PC-3 (cell line): ENCODE measurements at regions not wholly inside any gene's neighbourhood (a gene's known extent, or its start where the extent isn't known, plus 50 kb on each side); places are given as distances from the start of the nearest gene placed in this dataset.
"Not testable (repeated sequence)": the region's sequence is repeated elsewhere in the genome, so short reads cannot be mapped to it uniquely, and the experiment has no call there.

Source experiments
- ATAC-seq: fragments of 200-7000 bp; cut with Tn5 transposase; 2 replicates; pipeline ENCODE4 v1.9.1; 2020; ENCODE audit warnings: mild to moderate bottlenecking, moderate library complexity
- BruUV-seq: library from RNA; stranded (reverse); fragments of 400-500 nt; replicated peaks from 2 replicates; lab custom pipeline; 2021; lab: Mats Ljungman, UMichigan
- CTCF ChIA-PET: fragments of 300-600 bp; sonication (Branson Sonifier 250); formaldehyde crosslinking; loops from one replicate; lab custom pipeline; 2022; ENCODE audit warnings: antibody characterized with exemption; lab: Charles Lee
- POLR2A ChIA-PET: fragments of 300-600 bp; sonication (Branson Sonifier 250); formaldehyde crosslinking; loops from one replicate; lab custom pipeline; 2022; ENCODE audit warnings: antibody characterized with exemption; ENCODE audit not compliant: unreplicated experiment; lab: Charles Lee
- DNase-seq: peaks from one replicate; pipeline ENCODE4 v3.0.0-alpha.2; 2015
- H2AFZ ChIP-seq: fragments of 300-600 bp; sonication (generic); 2 replicates; pipeline ENCODE4 v1.6.0; 2016; ENCODE audit warnings: antibody characterized with exemption, low read length
- H3F3A ChIP-seq: fragments of 300-600 bp; sonication (generic); one replicate; pipeline ENCODE4 v1.6.0; 2017; ENCODE audit warnings: antibody characterized with exemption, low read length, control low read depth, mild to moderate bottlenecking; ENCODE audit not compliant: unreplicated experiment
- H3K27ac ChIP-seq: fragments of 300-600 bp; sonication (generic); 2 replicates; pipeline ENCODE4 v1.5.1; 2016; ENCODE audit warnings: mild to moderate bottlenecking, low read length
- H3K27me3 ChIP-seq: fragments of 300-600 bp; sonication (generic); 2 replicates; pipeline ENCODE4 v1.6.1; 2016; ENCODE audit warnings: low read length, mixed read lengths
- H3K36me3 ChIP-seq: fragments of 300-600 bp; sonication (generic); 2 replicates; pipeline ENCODE4 v1.6.1; 2016; ENCODE audit warnings: low read depth, mixed run types, low read length, mixed read lengths
- H3K4me1 ChIP-seq: fragments of 300-600 bp; sonication (generic); 2 replicates; pipeline ENCODE4 v1.5.1; 2016; ENCODE audit warnings: low read length; ENCODE audit not compliant: insufficient read depth
- H3K4me2 ChIP-seq: fragments of 300-600 bp; sonication (generic); 2 replicates; pipeline ENCODE4 v1.6.0; 2016; ENCODE audit warnings: low read length
- H3K4me3 ChIP-seq: fragments of 300-600 bp; sonication (generic); 2 replicates; pipeline ENCODE4 v1.5.1; 2016; ENCODE audit warnings: mild to moderate bottlenecking, low read length, mixed read lengths
- H3K79me2 ChIP-seq: fragments of 300-600 bp; sonication (generic); 2 replicates; pipeline ENCODE4 v1.6.1; 2017; ENCODE audit warnings: low read length, mixed read lengths
- H3K9ac ChIP-seq: fragments of 300-600 bp; sonication (generic); 2 replicates; pipeline ENCODE4 v1.6.0; 2016; ENCODE audit warnings: mild to moderate bottlenecking, low read length
- H3K9me2 ChIP-seq: fragments of 300-600 bp; sonication (generic); replicated peaks from 2 replicates; pipeline ENCODE4 v1.6.1; 2016; ENCODE audit warnings: mixed run types, low read length, mixed read lengths
- H3K9me3 ChIP-seq: fragments of 300-600 bp; sonication (generic); 2 replicates; pipeline ENCODE4 v1.6.1; 2016; ENCODE audit warnings: low read length, mixed read lengths
- H4K20me1 ChIP-seq: fragments of 300-600 bp; sonication (generic); 2 replicates; pipeline ENCODE4 v1.6.1; 2016; ENCODE audit warnings: low read length, mixed read lengths
- CTCF ChIP-seq: fragments of 300-600 bp; sonication (generic); conservative IDR thresholded peaks from 2 replicates; pipeline ENCODE4 v1.5.1; 2017; ENCODE audit warnings: antibody characterized with exemption, low read depth, mild to moderate bottlenecking, low read length
- EZH2 ChIP-seq: fragments of 300-600 bp; sonication (generic); IDR thresholded peaks from one replicate; pipeline ENCODE4 v1.6.1; 2017; ENCODE audit warnings: antibody characterized with exemption, mild to moderate bottlenecking, low read length; ENCODE audit not compliant: unreplicated experiment
- EZH2phosphoT487 ChIP-seq: fragments of 300-600 bp; sonication (generic); IDR thresholded peaks from 2 replicates; pipeline ENCODE4 v1.6.1; 2018; ENCODE audit warnings: mild to moderate bottlenecking, antibody characterized with exemption, low read length, borderline replicate concordance
- intact Hi-C: fragments of 100-400 bp; cut with micrococcal nuclease; formaldehyde crosslinking; loops from 2 replicates; pipeline ENCODE4 v1.9.0; 2023

GRCh38 chrX:42832764-42833549, 55.0 kb upstream of the PPP1R2C start:
- H3K27ac ChIP-seq: no peak overlapping the region
- no peaks in the 10 kb centered on the region for H4K20me1 ChIP-seq
- no peak for ATAC-seq
- no peak for DNase-seq
- H3F3A ChIP-seq: no peaks in the 10 kb centered on the region
- TF ChIP-seq EZH2 (no peak), CTCF (no peak), EZH2phosphoT487 (no peak)
- no peaks in the 10 kb centered on the region for H3K27me3 ChIP-seq
- no peaks in the 10 kb centered on the region for H3K9me3 ChIP-seq
- intact Hi-C loops: no loop called here
- BruUV-seq: no TSS peak
- H3K36me3 ChIP-seq: no peaks in the 10 kb centered on the region
- no peaks in the 10 kb centered on the region for H3K79me2 ChIP-seq
- H3K9ac ChIP-seq: no peak overlapping the region
- POLR2A ChIA-PET: no interaction called here
- no peaks in the 10 kb centered on the region for H3K4me1 ChIP-seq
- no peak overlapping the region for H3K4me2 ChIP-seq
- H3K4me3 ChIP-seq: no peak overlapping the region
- no peaks in the 10 kb centered on the region for H3K9me2 ChIP-seq
- no peak overlapping the region for H2AFZ ChIP-seq
- CTCF ChIA-PET: no interaction called here

- H3K27ac ChIP-seq, H3K79me2 ChIP-seq, H3K9me3 ChIP-seq, H4K20me1 ChIP-seq, H3F3A ChIP-seq, intact Hi-C loops, DNase-seq, H3K36me3 ChIP-seq, H3K4me1 ChIP-seq, H3K4me2 ChIP-seq, H2AFZ ChIP-seq, H3K27me3 ChIP-seq, POLR2A ChIA-PET, H3K4me3 ChIP-seq, CTCF ChIA-PET, H3K9ac ChIP-seq, BruUV-seq, ATAC-seq, H3K9me2 ChIP-seq: not testable (repeated sequence)
These were observed 55.6 kb upstream of the PPP1R2C start for GRCh38 chrX:42833550-42833940.

GRCh38 chrX:42837101-42837726, 59.3 kb upstream of the PPP1R2C start:
- Histone ChIP-seq H3F3A (no peaks in the 10 kb centered on the region), H3K9me3 (no peaks in the 10 kb centered on the region), H2AFZ (no peak overlapping the region), H3K27me3 (no peaks in the 10 kb centered on the region), H3K4me2 (no peak overlapping the region), H3K27ac (no peak overlapping the region), H3K79me2 (no peaks in the 10 kb centered on the region), H3K4me3 (no peak overlapping the region), H3K4me1 (no peaks in the 10 kb centered on the region), H4K20me1 (no peaks in the 10 kb centered on the region), H3K9me2 (no peaks in the 10 kb centered on the region), H3K36me3 (no peaks in the 10 kb centered on the region), H3K9ac (no peak overlapping the region)
- ATAC-seq (no peak), DNase-seq (no peak)
- TF ChIP-seq EZH2phosphoT487: no peak
- TF ChIP-seq CTCF: no peak
- TF ChIP-seq EZH2: no peak
- intact Hi-C loops: no loop called here
- CTCF ChIA-PET: no interaction called here
- no TSS peak for BruUV-seq
- POLR2A ChIA-PET: no interaction called here
